HL-60 (cell line): ENCODE measurements at regions not wholly inside any gene's neighbourhood (a gene's known extent, or its start where the extent isn't known, plus 50 kb on each side); places are given as distances from the start of the nearest gene placed in this dataset.

Source experiments
- DNase-seq, 2 experiments: peaks; one replicate each; pipeline ENCODE4 v3.0.0-alpha.2; 2010 to 2020; ENCODE audit warnings: low read depth in 1 of 2, low spot score in 1 of 2
- H3K27ac ChIP-seq: fragments of 250-450 bp; sonication (Bioruptor Pico); replicated peaks from 2 replicates; pipeline ENCODE4 v1.5.1; 2020; ENCODE audit warnings: mild to moderate bottlenecking, moderate library complexity
- H3K27me3 ChIP-seq: fragments of 250-450 bp; sonication (Bioruptor Pico); 2 replicates; pipeline ENCODE4 v1.5.1; 2021; ENCODE audit warnings: mild to moderate bottlenecking, moderate library complexity; ENCODE audit not compliant: insufficient read depth, poor library complexity, severe bottlenecking
- H3K4me3 ChIP-seq: replicated peaks from 2 replicates; pipeline ENCODE4 v1.5.1; 2011; ENCODE audit warnings: mild to moderate bottlenecking, control low read depth, low read length; ENCODE audit not compliant: insufficient read depth
- GABPA ChIP-seq: IDR thresholded peaks from 2 replicates; pipeline ENCODE4 v1.6.1; 2012; ENCODE audit warnings: low read depth
- POLR2AphosphoS5 ChIP-seq: IDR thresholded peaks from 2 replicates; pipeline ENCODE4 v1.6.1; 2012; ENCODE audit warnings: low read depth
- SPI1 ChIP-seq: IDR thresholded peaks from 2 replicates; pipeline ENCODE4 v1.6.1; 2012; ENCODE audit warnings: low read depth, mild to moderate bottlenecking, borderline replicate concordance
- TF ChIP-seq, protein P1 (sequence below): IDR thresholded peaks from one replicate; pipeline ENCODE4 v1.5.1; 2011; ENCODE audit warnings: low read length, control low read depth, inconsistent platforms; ENCODE audit not compliant: insufficient read depth
- TF ChIP-seq, protein P2 (sequence below): IDR thresholded peaks from 2 replicates; pipeline ENCODE4 v1.6.1; 2012; ENCODE audit warnings: low read depth; ENCODE audit not compliant: insufficient replicate concordance

DNA sequence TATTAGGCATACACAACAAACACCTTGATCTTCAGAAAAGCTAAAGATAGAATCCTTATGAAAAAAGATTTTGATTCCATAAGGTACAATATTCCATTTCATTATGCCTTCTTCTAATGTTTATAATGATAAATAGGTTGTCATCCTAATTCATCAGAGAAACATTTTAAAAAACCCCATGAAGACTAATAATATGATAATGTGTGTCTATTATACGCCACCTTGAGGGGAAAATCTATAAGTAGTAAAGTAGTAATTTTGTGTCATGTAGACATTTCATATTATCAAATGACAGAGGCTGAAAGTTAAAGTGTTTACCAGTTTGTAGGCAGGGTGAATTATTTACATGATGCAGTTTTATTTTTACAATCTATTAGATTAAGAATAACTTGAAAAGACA is 524.3 kb downstream of the GBE1 start:
- DNase-seq: no peak
- TF ChIP-seq POLR2AphosphoS5 (no peak), GABPA (no peak)
- Histone ChIP-seq H3K27ac (no peak overlapping the region), H3K27me3 (no peaks in the 10 kb centered on the region), H3K4me3 (no peak overlapping the region)

DNA sequence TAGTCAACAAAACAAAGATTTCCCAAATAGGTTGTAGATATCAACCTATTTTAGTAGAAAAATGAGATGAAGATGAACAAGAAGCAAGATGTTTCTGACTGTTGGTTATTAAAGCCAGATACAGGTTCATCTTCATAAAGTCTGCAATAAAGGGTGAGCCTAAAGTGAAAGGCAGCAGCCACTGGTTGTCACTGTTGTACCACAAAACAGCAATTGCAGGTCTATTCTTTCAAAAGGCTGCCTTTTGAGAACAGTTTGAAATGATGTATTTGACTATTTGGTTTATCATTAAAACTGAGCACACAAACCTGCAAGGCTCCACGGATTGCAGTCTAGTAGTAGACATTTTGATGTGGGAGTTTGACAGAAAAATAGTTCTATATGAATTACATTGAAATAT is 543.4 kb downstream of the GBE1 start:
- TF ChIP-seq, protein P1, sequence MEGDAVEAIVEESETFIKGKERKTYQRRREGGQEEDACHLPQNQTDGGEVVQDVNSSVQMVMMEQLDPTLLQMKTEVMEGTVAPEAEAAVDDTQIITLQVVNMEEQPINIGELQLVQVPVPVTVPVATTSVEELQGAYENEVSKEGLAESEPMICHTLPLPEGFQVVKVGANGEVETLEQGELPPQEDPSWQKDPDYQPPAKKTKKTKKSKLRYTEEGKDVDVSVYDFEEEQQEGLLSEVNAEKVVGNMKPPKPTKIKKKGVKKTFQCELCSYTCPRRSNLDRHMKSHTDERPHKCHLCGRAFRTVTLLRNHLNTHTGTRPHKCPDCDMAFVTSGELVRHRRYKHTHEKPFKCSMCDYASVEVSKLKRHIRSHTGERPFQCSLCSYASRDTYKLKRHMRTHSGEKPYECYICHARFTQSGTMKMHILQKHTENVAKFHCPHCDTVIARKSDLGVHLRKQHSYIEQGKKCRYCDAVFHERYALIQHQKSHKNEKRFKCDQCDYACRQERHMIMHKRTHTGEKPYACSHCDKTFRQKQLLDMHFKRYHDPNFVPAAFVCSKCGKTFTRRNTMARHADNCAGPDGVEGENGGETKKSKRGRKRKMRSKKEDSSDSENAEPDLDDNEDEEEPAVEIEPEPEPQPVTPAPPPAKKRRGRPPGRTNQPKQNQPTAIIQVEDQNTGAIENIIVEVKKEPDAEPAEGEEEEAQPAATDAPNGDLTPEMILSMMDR: no peak
- TF ChIP-seq, protein P2, sequence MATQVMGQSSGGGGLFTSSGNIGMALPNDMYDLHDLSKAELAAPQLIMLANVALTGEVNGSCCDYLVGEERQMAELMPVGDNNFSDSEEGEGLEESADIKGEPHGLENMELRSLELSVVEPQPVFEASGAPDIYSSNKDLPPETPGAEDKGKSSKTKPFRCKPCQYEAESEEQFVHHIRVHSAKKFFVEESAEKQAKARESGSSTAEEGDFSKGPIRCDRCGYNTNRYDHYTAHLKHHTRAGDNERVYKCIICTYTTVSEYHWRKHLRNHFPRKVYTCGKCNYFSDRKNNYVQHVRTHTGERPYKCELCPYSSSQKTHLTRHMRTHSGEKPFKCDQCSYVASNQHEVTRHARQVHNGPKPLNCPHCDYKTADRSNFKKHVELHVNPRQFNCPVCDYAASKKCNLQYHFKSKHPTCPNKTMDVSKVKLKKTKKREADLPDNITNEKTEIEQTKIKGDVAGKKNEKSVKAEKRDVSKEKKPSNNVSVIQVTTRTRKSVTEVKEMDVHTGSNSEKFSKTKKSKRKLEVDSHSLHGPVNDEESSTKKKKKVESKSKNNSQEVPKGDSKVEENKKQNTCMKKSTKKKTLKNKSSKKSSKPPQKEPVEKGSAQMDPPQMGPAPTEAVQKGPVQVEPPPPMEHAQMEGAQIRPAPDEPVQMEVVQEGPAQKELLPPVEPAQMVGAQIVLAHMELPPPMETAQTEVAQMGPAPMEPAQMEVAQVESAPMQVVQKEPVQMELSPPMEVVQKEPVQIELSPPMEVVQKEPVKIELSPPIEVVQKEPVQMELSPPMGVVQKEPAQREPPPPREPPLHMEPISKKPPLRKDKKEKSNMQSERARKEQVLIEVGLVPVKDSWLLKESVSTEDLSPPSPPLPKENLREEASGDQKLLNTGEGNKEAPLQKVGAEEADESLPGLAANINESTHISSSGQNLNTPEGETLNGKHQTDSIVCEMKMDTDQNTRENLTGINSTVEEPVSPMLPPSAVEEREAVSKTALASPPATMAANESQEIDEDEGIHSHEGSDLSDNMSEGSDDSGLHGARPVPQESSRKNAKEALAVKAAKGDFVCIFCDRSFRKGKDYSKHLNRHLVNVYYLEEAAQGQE: no peak
- TF ChIP-seq SPI1: no peak
- TF ChIP-seq GABPA: no peak
- no peak for TF ChIP-seq POLR2AphosphoS5
- H3K27ac ChIP-seq: no peak overlapping the region
- no peak for DNase-seq
- H3K27me3 ChIP-seq: no peaks in the 10 kb centered on the region
- H3K4me3 ChIP-seq: no peak overlapping the region

DNA sequence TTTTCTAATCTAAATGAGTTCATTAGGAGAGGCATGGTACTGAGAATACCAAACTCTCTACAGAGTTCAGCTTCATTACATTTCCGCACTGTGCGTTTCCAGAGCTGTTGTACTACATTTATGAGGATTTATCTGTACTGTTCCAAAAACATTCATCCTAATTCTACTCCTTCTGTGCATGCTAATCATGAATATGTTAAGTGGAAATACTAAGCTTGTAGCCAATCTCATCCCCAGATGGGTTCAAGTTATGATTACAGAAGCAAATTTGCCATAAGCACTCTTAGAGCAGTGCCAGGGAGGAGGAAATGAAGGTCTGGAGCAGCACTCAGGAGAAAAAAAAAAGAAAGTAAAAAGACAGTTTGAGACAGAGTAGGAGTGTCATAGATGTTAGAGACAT is 544.3 kb downstream of the GBE1 start:
- no peak for DNase-seq
- Histone ChIP-seq H3K27me3 (no peaks in the 10 kb centered on the region), H3K4me3 (no peak overlapping the region), H3K27ac (no peak overlapping the region)
- TF ChIP-seq, protein P1: no peak
- TF ChIP-seq GABPA (no peak), POLR2AphosphoS5 (no peak), SPI1 (no peak)
- TF ChIP-seq, protein P2: no peak

DNA sequence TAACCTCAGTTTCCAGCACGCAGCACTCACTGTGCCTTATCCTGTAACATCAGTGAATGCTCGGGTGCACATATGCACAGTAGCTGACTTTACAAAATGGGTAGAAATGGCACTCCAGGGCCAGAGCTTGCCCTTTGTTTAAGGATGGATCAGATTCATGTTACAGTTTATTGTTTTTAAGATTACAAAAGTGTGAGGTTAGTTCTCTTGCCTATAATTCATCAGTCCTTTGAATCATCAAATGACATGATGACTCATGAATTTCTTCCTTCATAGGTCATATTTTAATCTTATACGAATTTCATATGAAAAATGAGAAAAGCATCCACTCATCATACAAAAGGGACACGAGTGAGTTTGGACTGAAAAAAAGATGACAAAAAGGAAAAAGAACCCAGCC is 545.3 kb downstream of the GBE1 start:
- Histone ChIP-seq H3K27ac (no peak overlapping the region), H3K27me3 (no peaks in the 10 kb centered on the region), H3K4me3 (no peak overlapping the region)
- DNase-seq: no peak
- TF ChIP-seq, protein P1: no peak
- no peak for TF ChIP-seq GABPA
- TF ChIP-seq, protein P2: no peak
- no peak for TF ChIP-seq POLR2AphosphoS5
- no peak for TF ChIP-seq SPI1
